ENCODE measurements at regions not wholly inside any gene's neighbourhood (a gene's known extent, or its start where the extent isn't known, plus 50 kb on each side); places are given as distances from the start of the nearest gene placed in this dataset.

- TF ChIP-seq CTCF (optimal IDR thresholded peaks at IDR 0.05 in 1 of 3, IDR thresholded peaks at IDR 0.05 in 1 of 3, conservative IDR thresholded peaks at IDR 0.05 in 1 of 3; ENCODE audit: extremely low read depth in 1 of 3, insufficient read depth in 2 of 3, low read length in 3 of 3) (no peak), EZH2 (IDR thresholded peaks at IDR 0.05; ENCODE audit: low read length) (no peak)
These were observed 665.6 kb upstream of the SOX9 start for GRCh38 chr17:71455219-71455618.

Data from keratinocyte (primary cell).